ENCODE measurements at regions not wholly inside any gene's neighbourhood (a gene's known extent, or its start where the extent isn't known, plus 50 kb on each side); places are given as distances from the start of the nearest gene placed in this dataset.

DNA sequence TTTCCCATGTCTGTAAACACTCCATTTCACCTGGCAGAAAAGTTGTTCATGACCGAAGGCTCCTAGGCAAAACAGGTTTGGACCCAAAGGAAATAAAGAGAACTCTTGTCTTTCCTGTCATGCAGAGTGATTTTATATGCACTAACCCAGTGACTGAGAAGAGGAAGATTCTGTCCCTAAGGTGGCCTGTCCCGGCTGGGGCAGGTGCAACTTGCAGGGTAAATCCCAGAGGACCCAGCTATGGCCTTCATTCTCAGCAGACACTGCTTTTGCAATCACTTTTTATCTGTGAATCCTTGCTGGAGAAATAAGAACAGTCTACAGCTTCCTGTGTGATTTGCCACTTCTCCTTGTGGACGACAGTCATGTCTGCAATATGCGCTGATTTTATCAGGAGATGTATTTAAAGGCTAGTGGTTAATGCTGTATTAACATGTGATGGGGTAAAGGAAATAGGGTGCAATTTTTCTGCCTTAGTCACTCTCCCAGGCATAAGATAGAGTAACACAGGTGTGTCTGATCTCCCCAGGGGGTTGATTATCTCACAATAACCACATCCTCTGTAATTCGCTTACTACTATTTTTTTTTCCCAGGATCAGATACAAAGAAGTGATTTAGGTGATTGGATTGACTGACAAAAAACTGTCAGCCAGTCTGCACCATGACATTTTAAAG lies 696.8 kb upstream of the SOX9 start:
- ChIA-PET POLR2A (no interaction called here), CTCF (no interaction called here)
- Histone ChIP-seq H4K20me1 (ENCODE audit: control insufficient read depth, insufficient read depth, low read length, poor library complexity, severe bottlenecking) (no peaks in the 10 kb centered on the region), H3K4me3 (ENCODE audit: control extremely low read depth in 1 of 5, extremely low read depth in 1 of 5, insufficient read depth in 1 of 5, low read depth in 2 of 5, low read length in 4 of 5) (no peak overlapping the region), H3K9me3 (ENCODE audit: control extremely low read depth in 1 of 3, control insufficient read depth in 2 of 3, insufficient read depth in 1 of 3, low read length in 2 of 3) (peaks cover 0 to 4% (median 0%) of the 10 kb centered on the region in 3 donors), H3K9ac (ENCODE audit: low read length) (no peak overlapping the region), H3K27me3 (replicated peaks in 1 of 4; ENCODE audit: control extremely low read depth in 1 of 4, control insufficient read depth in 3 of 4, insufficient read depth in 4 of 4, low read length in 3 of 4) (no peaks in the 10 kb centered on the region), H3K4me2 (replicated peaks; ENCODE audit: low read depth, low read length, poor library complexity, severe bottlenecking) (no peak overlapping the region), H3K4me1 (ENCODE audit: control insufficient read depth in 2 of 2, insufficient read depth in 2 of 2, low read length in 2 of 2) (no peaks in the 10 kb centered on the region), H2AFZ (ENCODE audit: insufficient read depth, low read depth, low read length, poor library complexity, severe bottlenecking) (no peak overlapping the region), H3K27ac (ENCODE audit: low read length in 2 of 2) (no peak overlapping the region), H3K79me2 (ENCODE audit: control insufficient read depth, insufficient read depth, low read length) (no peaks in the 10 kb centered on the region), H3K36me3 (replicated peaks in 1 of 2; ENCODE audit: control extremely low read depth in 1 of 2, control insufficient read depth in 1 of 2, extremely low read depth in 1 of 2, insufficient read depth in 2 of 2, low read length in 1 of 2) (no peaks in the 10 kb centered on the region)
- Mint-ChIP-seq H3K4me1 (no peaks in the 10 kb centered on the region), H3K27me3 (no peaks in the 10 kb centered on the region), H3K4me3 (no peak overlapping the region), H3K9me3 (ENCODE audit: insufficient read depth) (peaks cover 5% of the 10 kb centered on the region), H3K27ac (no peak overlapping the region)
- TF ChIP-seq CTCF (IDR thresholded peaks at IDR 0.05) (no peak), EZH2 (IDR thresholded peaks at IDR 0.05; ENCODE audit: borderline replicate concordance, insufficient read depth, low read depth, low read length, poor library complexity, severe bottlenecking) (no peak)
- intact Hi-C loops (cut with micrococcal nuclease), result no loop called here
- no peak for ATAC-seq (ENCODE audit: low read depth)
- no peak for DNase-seq
- 45% methylated on average over 2 of the region's 5 CpGs for WGBS (ENCODE audit: insufficient coverage)

DNA sequence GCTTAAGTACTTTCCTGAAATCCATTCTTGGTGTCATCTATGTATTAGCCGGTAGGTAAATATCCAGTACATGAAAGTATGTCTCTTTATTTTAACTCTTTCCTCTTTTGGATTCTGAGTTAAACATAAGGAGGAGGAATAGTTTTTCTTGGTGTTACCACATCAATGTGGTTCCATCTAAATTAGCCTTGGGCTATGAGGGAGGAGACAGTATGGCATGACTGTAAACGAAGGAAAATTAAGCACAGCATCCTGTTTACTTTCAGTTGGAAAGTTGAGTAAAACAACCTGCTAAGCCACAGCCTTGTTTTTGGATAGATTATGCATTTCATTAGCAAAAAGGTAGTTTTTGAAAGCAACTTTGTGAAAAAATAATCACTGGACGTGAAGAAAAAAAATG lies 693.0 kb upstream of the SOX9 start:
- no peaks in the 10 kb centered on the region for H3K79me2 ChIP-seq (ENCODE audit: control insufficient read depth, insufficient read depth, low read length)
- ChIA-PET CTCF (no interaction called here), POLR2A (no interaction called here)
- no peak overlapping the region for H3K27ac Mint-ChIP-seq
- H3K27me3 ChIP-seq (replicated peaks in 1 of 4; ENCODE audit: control extremely low read depth in 1 of 4, control insufficient read depth in 3 of 4, insufficient read depth in 4 of 4, low read length in 3 of 4), result no peaks in the 10 kb centered on the region
- intact Hi-C loops (cut with micrococcal nuclease), result no loop called here
- no peak for DNase-seq
- no peaks in the 10 kb centered on the region for H3K4me1 Mint-ChIP-seq
- WGBS (ENCODE audit: insufficient coverage), result no CpG with 5 or more reads among the region's 3 CpGs
- H3K9me3 Mint-ChIP-seq (ENCODE audit: insufficient read depth), result peaks cover 5% of the 10 kb centered on the region
- no peak overlapping the region for H3K9ac ChIP-seq (ENCODE audit: low read length)
- TF ChIP-seq CTCF (IDR thresholded peaks at IDR 0.05), result no peak
- no peak for TF ChIP-seq EZH2 (IDR thresholded peaks at IDR 0.05; ENCODE audit: borderline replicate concordance, insufficient read depth, low read depth, low read length, poor library complexity, severe bottlenecking)
- no peaks in the 10 kb centered on the region for H4K20me1 ChIP-seq (ENCODE audit: control insufficient read depth, insufficient read depth, low read length, poor library complexity, severe bottlenecking)
- no peak overlapping the region for H2AFZ ChIP-seq (ENCODE audit: insufficient read depth, low read depth, low read length, poor library complexity, severe bottlenecking)
- no peak for ATAC-seq (ENCODE audit: low read depth)
- no peak overlapping the region for H3K4me2 ChIP-seq (replicated peaks; ENCODE audit: low read depth, low read length, poor library complexity, severe bottlenecking)
- H3K4me3 Mint-ChIP-seq, result no peak overlapping the region
- H3K9me3 ChIP-seq (ENCODE audit: control extremely low read depth in 1 of 3, control insufficient read depth in 2 of 3, insufficient read depth in 1 of 3, low read length in 2 of 3), result peaks cover 0 to 3% (median 2%) of the 10 kb centered on the region in 3 donors
- no peaks in the 10 kb centered on the region for H3K27me3 Mint-ChIP-seq
- no peak overlapping the region for H3K27ac ChIP-seq (ENCODE audit: low read length in 2 of 2)
- no peak overlapping the region for H3K4me3 ChIP-seq (ENCODE audit: control extremely low read depth in 1 of 5, extremely low read depth in 1 of 5, insufficient read depth in 1 of 5, low read depth in 2 of 5, low read length in 4 of 5)
- H3K4me1 ChIP-seq (ENCODE audit: control insufficient read depth in 2 of 2, insufficient read depth in 2 of 2, low read length in 2 of 2), result no peaks in the 10 kb centered on the region
- H3K36me3 ChIP-seq (replicated peaks in 1 of 2; ENCODE audit: control extremely low read depth in 1 of 2, control insufficient read depth in 1 of 2, extremely low read depth in 1 of 2, insufficient read depth in 2 of 2, low read length in 1 of 2), result no peaks in the 10 kb centered on the region

Data from B cell (primary cell).